SK-N-SH treated with all-trans-retinoic acid at 6 μM for 48 hours (cell line): ENCODE measurements at regions not wholly inside any gene's neighbourhood (a gene's known extent, or its start where the extent isn't known, plus 50 kb on each side); places are given as distances from the start of the nearest gene placed in this dataset.

ENCODE experiments used
- ARNTL ChIP-seq: fragments of 450-650 bp; formaldehyde crosslinking; IDR thresholded peaks from 2 replicates; pipeline ENCODE4 v1.5.0; 2020; ENCODE audit warnings: low read depth, mild to moderate bottlenecking, moderate library complexity, borderline replicate concordance
- ESRRG ChIP-seq: fragments of 250-450 bp; sonication (Bioruptor Pico); IDR thresholded peaks from 2 replicates; pipeline ENCODE4 v1.6.1; 2021; ENCODE audit warnings: mild to moderate bottlenecking
- GLIS3 ChIP-seq: fragments of 250-450 bp; sonication (Bioruptor Pico); IDR thresholded peaks from 2 replicates; pipeline ENCODE4 v1.5.0; 2020; ENCODE audit warnings: mild to moderate bottlenecking, moderate library complexity
- OSR1 ChIP-seq: fragments of 250-450 bp; sonication (Bioruptor Pico); IDR thresholded peaks from 2 replicates; pipeline ENCODE4 v1.8.0; 2022; ENCODE audit warnings: moderate library complexity, mild to moderate bottlenecking, inconsistent platforms
- PATZ1 ChIP-seq: fragments of 250-450 bp; sonication (Bioruptor Pico); IDR thresholded peaks from 2 replicates; pipeline ENCODE4 v1.8.0; 2020; ENCODE audit warnings: mild to moderate bottlenecking, moderate library complexity, borderline replicate concordance
- POU6F1 ChIP-seq: fragments of 250-450 bp; sonication (Bioruptor Pico); IDR thresholded peaks from 2 replicates; pipeline ENCODE4 v1.8.0; 2021; ENCODE audit warnings: low read depth, mild to moderate bottlenecking, moderate library complexity, borderline replicate concordance
- RARB ChIP-seq: fragments of 250-450 bp; sonication (Bioruptor Pico); IDR thresholded peaks from 2 replicates; pipeline ENCODE4 v1.8.0; 2021; ENCODE audit warnings: mild to moderate bottlenecking, moderate library complexity
- ZFP3 ChIP-seq: fragments of 250-450 bp; sonication (Bioruptor Pico); IDR thresholded peaks from 2 replicates; pipeline ENCODE4 v1.5.0; 2020; ENCODE audit warnings: mild to moderate bottlenecking, moderate library complexity
- ZFP30 ChIP-seq: fragments of 450-650 bp; formaldehyde crosslinking; IDR thresholded peaks from 2 replicates; pipeline ENCODE4 v1.5.0; 2022; ENCODE audit warnings: mild to moderate bottlenecking, moderate library complexity
- ZNF70 ChIP-seq: fragments of 450-650 bp; formaldehyde crosslinking; IDR thresholded peaks from 2 replicates; pipeline ENCODE4 v1.5.0; 2020; ENCODE audit warnings: mild to moderate bottlenecking, moderate library complexity
- ZNF8 ChIP-seq: fragments of 450-650 bp; formaldehyde crosslinking; IDR thresholded peaks from 2 replicates; pipeline ENCODE4 v1.5.0; 2020; ENCODE audit warnings: mild to moderate bottlenecking, moderate library complexity
- TF ChIP-seq, protein P1 (sequence below): fragments of 250-450 bp; sonication (Bioruptor Pico); IDR thresholded peaks from 2 replicates; pipeline ENCODE4 v1.5.1; 2020; ENCODE audit warnings: low read depth, mild to moderate bottlenecking, moderate library complexity

- no peak for TF ChIP-seq ZFP3
- no peak for TF ChIP-seq ZFP30 (CRISPR knock-in tag)
- TF ChIP-seq POU6F1 (CRISPR knock-in tag) = no peak
- no peak for TF ChIP-seq RARB (CRISPR knock-in tag)
- no peak for TF ChIP-seq ESRRG (CRISPR knock-in tag)
- TF ChIP-seq PATZ1 (CRISPR knock-in tag) = no peak
- TF ChIP-seq GLIS3 (CRISPR knock-in tag) = no peak
- no peak for TF ChIP-seq ZNF8 (CRISPR knock-in tag)
- TF ChIP-seq ZNF70 (CRISPR knock-in tag) = no peak
- TF ChIP-seq, protein P1, sequence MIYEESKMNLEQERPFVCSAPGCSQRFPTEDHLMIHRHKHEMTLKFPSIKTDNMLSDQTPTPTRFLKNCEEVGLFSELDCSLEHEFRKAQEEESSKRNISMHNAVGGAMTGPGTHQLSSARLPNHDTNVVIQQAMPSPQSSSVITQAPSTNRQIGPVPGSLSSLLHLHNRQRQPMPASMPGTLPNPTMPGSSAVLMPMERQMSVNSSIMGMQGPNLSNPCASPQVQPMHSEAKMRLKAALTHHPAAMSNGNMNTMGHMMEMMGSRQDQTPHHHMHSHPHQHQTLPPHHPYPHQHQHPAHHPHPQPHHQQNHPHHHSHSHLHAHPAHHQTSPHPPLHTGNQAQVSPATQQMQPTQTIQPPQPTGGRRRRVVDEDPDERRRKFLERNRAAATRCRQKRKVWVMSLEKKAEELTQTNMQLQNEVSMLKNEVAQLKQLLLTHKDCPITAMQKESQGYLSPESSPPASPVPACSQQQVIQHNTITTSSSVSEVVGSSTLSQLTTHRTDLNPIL (CRISPR knock-in tag) = no peak
- TF ChIP-seq ARNTL = no peak
- no peak for TF ChIP-seq OSR1 (CRISPR knock-in tag)
Observed at GRCh38 chr3:55159711-55160110, 231.9 kb upstream of the LRTM1 start.
